ENCODE measurements at regions not wholly inside any gene's neighbourhood (a gene's known extent, or its start where the extent isn't known, plus 50 kb on each side); places are given as distances from the start of the nearest gene placed in this dataset.

DNA sequence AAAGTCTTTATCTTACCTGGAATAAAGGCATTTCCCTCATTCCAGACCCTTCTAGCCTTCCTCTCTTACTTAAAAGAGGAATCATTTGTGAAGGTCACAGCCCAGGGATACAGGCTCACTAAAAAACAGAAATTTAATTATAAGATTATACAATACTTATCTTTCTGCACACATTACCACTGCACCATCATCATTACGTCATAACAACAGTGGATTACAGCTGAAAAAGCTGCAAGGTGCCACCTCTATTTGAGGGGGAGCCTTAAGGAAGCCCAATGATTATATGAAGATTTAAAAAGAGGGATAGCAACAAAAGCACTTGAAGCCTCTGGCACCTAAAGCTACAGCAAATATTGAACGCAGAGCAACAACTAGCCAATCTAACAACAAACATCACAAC, 452.9 kb upstream of the EYS start:
- no peaks in the 10 kb centered on the region for H4K20me1 ChIP-seq (replicated peaks; ENCODE audit: control insufficient read depth, extremely low read depth, insufficient read depth, low read length)

DNA sequence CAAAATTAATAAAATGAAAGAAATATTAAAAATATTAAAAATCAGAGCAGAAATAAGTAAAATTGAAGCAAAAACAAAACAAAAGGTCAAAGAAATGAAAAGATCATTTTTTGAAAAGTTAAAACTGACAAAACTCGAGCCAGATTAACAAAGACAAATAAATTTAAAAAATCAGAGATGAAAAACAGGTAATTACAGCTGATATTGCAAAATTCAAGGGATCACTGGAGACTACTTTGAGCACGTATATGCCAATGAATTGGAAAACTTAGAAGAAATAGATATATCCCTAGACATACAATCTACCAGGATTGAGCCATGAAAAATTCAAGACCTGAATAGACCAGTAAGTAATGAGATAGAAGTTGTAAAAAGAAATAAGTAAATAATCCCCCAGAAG, 446.2 kb upstream of the EYS start:
- Histone ChIP-seq H3K27ac (ENCODE audit: insufficient read depth, low read depth, low read length) (no peak overlapping the region), H3K27me3 (ENCODE audit: control insufficient read depth in 2 of 2, insufficient read depth in 2 of 2, low read length in 2 of 2) (no peaks in the 10 kb centered on the region), H3K9ac (replicated peaks; ENCODE audit: extremely low read depth, insufficient read depth, low read length) (no peak overlapping the region), H3K36me3 (ENCODE audit: control insufficient read depth in 2 of 2, extremely low read depth in 1 of 2, insufficient read depth in 2 of 2, low read length in 2 of 2) (no peaks in the 10 kb centered on the region), H3K4me1 (ENCODE audit: control insufficient read depth, extremely low read depth, insufficient read depth, low read length) (no peaks in the 10 kb centered on the region), H2AFZ (ENCODE audit: low read depth, low read length) (no peak overlapping the region), H3K79me2 (ENCODE audit: control insufficient read depth, insufficient read depth, low read length) (no peaks in the 10 kb centered on the region), H3K9me3 (replicated peaks; ENCODE audit: control insufficient read depth, insufficient read depth, low read length) (peaks cover 2% of the 10 kb centered on the region), H4K20me1 (replicated peaks; ENCODE audit: control insufficient read depth, extremely low read depth, insufficient read depth, low read length) (no peaks in the 10 kb centered on the region), H3K9me1 (replicated peaks; ENCODE audit: control insufficient read depth, extremely low read depth, insufficient read depth, low read length) (no peaks in the 10 kb centered on the region), H3K4me3 (replicated peaks in 1 of 3; ENCODE audit: insufficient read depth in 1 of 3, low read depth in 1 of 3, low read length in 3 of 3) (no peak overlapping the region), H3K4me2 (ENCODE audit: insufficient read depth, low read length) (no peak overlapping the region)
- ChIA-PET POLR2A (no interaction called here), CTCF (no interaction called here)
- TF ChIP-seq GATA2 (IDR thresholded peaks at IDR 0.05; ENCODE audit: insufficient read depth, insufficient read length, low read depth, low read length) (no peak), MYC (IDR thresholded peaks at IDR 0.05; ENCODE audit: low read depth, low read length) (no peak)
- TF ChIP-seq, protein P1, sequence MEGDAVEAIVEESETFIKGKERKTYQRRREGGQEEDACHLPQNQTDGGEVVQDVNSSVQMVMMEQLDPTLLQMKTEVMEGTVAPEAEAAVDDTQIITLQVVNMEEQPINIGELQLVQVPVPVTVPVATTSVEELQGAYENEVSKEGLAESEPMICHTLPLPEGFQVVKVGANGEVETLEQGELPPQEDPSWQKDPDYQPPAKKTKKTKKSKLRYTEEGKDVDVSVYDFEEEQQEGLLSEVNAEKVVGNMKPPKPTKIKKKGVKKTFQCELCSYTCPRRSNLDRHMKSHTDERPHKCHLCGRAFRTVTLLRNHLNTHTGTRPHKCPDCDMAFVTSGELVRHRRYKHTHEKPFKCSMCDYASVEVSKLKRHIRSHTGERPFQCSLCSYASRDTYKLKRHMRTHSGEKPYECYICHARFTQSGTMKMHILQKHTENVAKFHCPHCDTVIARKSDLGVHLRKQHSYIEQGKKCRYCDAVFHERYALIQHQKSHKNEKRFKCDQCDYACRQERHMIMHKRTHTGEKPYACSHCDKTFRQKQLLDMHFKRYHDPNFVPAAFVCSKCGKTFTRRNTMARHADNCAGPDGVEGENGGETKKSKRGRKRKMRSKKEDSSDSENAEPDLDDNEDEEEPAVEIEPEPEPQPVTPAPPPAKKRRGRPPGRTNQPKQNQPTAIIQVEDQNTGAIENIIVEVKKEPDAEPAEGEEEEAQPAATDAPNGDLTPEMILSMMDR (IDR thresholded peaks at IDR 0.05; ENCODE audit: extremely low read depth in 1 of 2, insufficient read depth in 1 of 2, low read depth in 1 of 2, low read length in 2 of 2) = no peak
- DNase-seq (ENCODE audit: low read depth, low spot score) (no peak), FAIRE-seq (no peak)
- BruUV-seq (replicated peaks) = no TSS peak
- intact Hi-C loops (cut with micrococcal nuclease) (no loop called here), dilution Hi-C loops (cut with MboI; ENCODE audit: extremely low pct_ligation_motif_present, low sequenced_read_pairs) (no loop called here)

More for the DNA sequence above, 452.9 kb upstream of the EYS start:
- H3K9ac ChIP-seq (replicated peaks; ENCODE audit: extremely low read depth, insufficient read depth, low read length) = no peak overlapping the region
- DNase-seq (ENCODE audit: low read depth, low spot score) (no peak), FAIRE-seq (no peak)
- BruUV-seq (replicated peaks) = no TSS peak
- no peaks in the 10 kb centered on the region for H3K9me1 ChIP-seq (replicated peaks; ENCODE audit: control insufficient read depth, extremely low read depth, insufficient read depth, low read length)
- intact Hi-C loops (cut with micrococcal nuclease) = no loop called here
- no peaks in the 10 kb centered on the region for H3K4me1 ChIP-seq (ENCODE audit: control insufficient read depth, extremely low read depth, insufficient read depth, low read length)
- dilution Hi-C loops (cut with MboI; ENCODE audit: extremely low pct_ligation_motif_present, low sequenced_read_pairs) = no loop called here
- no peak overlapping the region for H3K4me2 ChIP-seq (ENCODE audit: insufficient read depth, low read length)
- TF ChIP-seq, protein P2, sequence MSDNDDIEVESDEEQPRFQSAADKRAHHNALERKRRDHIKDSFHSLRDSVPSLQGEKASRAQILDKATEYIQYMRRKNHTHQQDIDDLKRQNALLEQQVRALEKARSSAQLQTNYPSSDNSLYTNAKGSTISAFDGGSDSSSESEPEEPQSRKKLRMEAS (IDR thresholded peaks at IDR 0.05; ENCODE audit: insufficient read depth, insufficient read length) = no peak
- TF ChIP-seq MYC (IDR thresholded peaks at IDR 0.05; ENCODE audit: low read depth, low read length) = no peak
- no peak for TF ChIP-seq JUN (IDR thresholded peaks at IDR 0.05; ENCODE audit: borderline replicate concordance, insufficient read depth, insufficient read length, low read depth)
- CTCF ChIA-PET = no interaction called here
- no peaks in the 10 kb centered on the region for H3K27me3 ChIP-seq (ENCODE audit: control insufficient read depth in 2 of 2, insufficient read depth in 2 of 2, low read length in 2 of 2)
- H3K9me3 ChIP-seq (replicated peaks; ENCODE audit: control insufficient read depth, insufficient read depth, low read length) = peaks cover 5% of the 10 kb centered on the region
- no peak overlapping the region for H2AFZ ChIP-seq (ENCODE audit: low read depth, low read length)
- H3K79me2 ChIP-seq (ENCODE audit: control insufficient read depth, insufficient read depth, low read length) = no peaks in the 10 kb centered on the region
- no peak overlapping the region for H3K4me3 ChIP-seq (replicated peaks in 1 of 3; ENCODE audit: insufficient read depth in 1 of 3, low read depth in 1 of 3, low read length in 3 of 3)
- no peaks in the 10 kb centered on the region for H3K36me3 ChIP-seq (ENCODE audit: control insufficient read depth in 2 of 2, extremely low read depth in 1 of 2, insufficient read depth in 2 of 2, low read length in 2 of 2)
- H3K27ac ChIP-seq (ENCODE audit: insufficient read depth, low read depth, low read length) = no peak overlapping the region
- POLR2A ChIA-PET = no interaction called here

Data from endothelial cell of umbilical vein (primary cell).